CD4-positive, CD25-positive, alpha-beta regulatory T cell (primary cell): ENCODE measurements at regions not wholly inside any gene's neighbourhood (a gene's known extent, or its start where the extent isn't known, plus 50 kb on each side); places are given as distances from the start of the nearest gene placed in this dataset.

Experiments used
- ATAC-seq, 2 donors: fragments of 150-1000 bp; cut with Tn5 transposase; one replicate each; pipeline ENCODE4 v1.10.0; 2021; ENCODE audit warnings: low read depth in 2 of 2, moderate number of reproducible peaks in 2 of 2, moderate library complexity in 1 of 2
- DNase-seq, 3 donors: peaks; one replicate each; pipeline versions ENCODE4 v3.0.0 to v3.0.0-alpha.2; 2012 to 2022; ENCODE audit warnings: mixed read lengths in 1 of 3
- H3K27ac ChIP-seq: one replicate; pipeline ENCODE4 v1.7.0; 2013; ENCODE audit warnings: mild to moderate bottlenecking, low read length; ENCODE audit not compliant: insufficient read depth, poor library complexity, severe bottlenecking
- H3K27me3 ChIP-seq: one replicate; pipeline ENCODE4 v1.7.0; 2013; ENCODE audit warnings: low read length; ENCODE audit not compliant: control insufficient read depth, insufficient read depth
- H3K36me3 ChIP-seq: one replicate; pipeline ENCODE4 v1.7.0; 2013; ENCODE audit warnings: mild to moderate bottlenecking, low read length, moderate library complexity; ENCODE audit not compliant: control insufficient read depth, insufficient read depth
- H3K4me1 ChIP-seq: 2 replicates; pipeline ENCODE4 v1.7.0; 2013; ENCODE audit warnings: mild to moderate bottlenecking, low read length; ENCODE audit not compliant: insufficient read depth, control insufficient read depth, poor library complexity, severe bottlenecking
- H3K4me3 ChIP-seq: one replicate; pipeline ENCODE4 v1.7.0; 2013; ENCODE audit warnings: low read depth, mild to moderate bottlenecking, low read length, moderate library complexity
- H3K9me3 ChIP-seq, 2 experiments: 1 replicate in 1 of 2; 2 replicates in 1 of 2; pipeline ENCODE4 v1.7.0; 2013; ENCODE audit warnings: low read length in 2 of 2, mild to moderate bottlenecking in 1 of 2, moderate library complexity in 1 of 2; ENCODE audit not compliant: control insufficient read depth in 2 of 2
- H3K27ac Mint-ChIP-seq, 3 donors: one replicate each; pipeline ENCODE4 v1.8.0; 2020 to 2022; ENCODE audit warnings: mild to moderate bottlenecking in 3 of 3, mixed read lengths in 3 of 3, moderate library complexity in 2 of 3
- H3K27me3 Mint-ChIP-seq: one replicate; pipeline ENCODE4 v1.8.0; 2022; ENCODE audit warnings: mild to moderate bottlenecking, mixed read lengths
- H3K36me3 Mint-ChIP-seq: one replicate; pipeline ENCODE4 v1.8.0; 2020; ENCODE audit warnings: mixed read lengths
- H3K4me1 Mint-ChIP-seq, 4 donors: one replicate each; pipeline ENCODE4 v1.8.0; 2020 to 2022; ENCODE audit warnings: mixed read lengths in 4 of 4, mild to moderate bottlenecking in 1 of 4
- H3K4me3 Mint-ChIP-seq, 4 donors: one replicate each; pipeline ENCODE4 v1.8.0; 2020 to 2022; ENCODE audit warnings: mild to moderate bottlenecking in 4 of 4, mixed read lengths in 4 of 4, moderate library complexity in 3 of 4
- H3K9me3 Mint-ChIP-seq, 7 donors: one replicate each; pipeline ENCODE4 v1.8.0; 2020 to 2022; ENCODE audit warnings: mixed read lengths in 7 of 7, mild to moderate bottlenecking in 3 of 7, moderate library complexity in 2 of 7

- Histone ChIP-seq H3K27me3 (no peaks in the 10 kb centered on the region), H3K4me3 (no peak overlapping the region), H3K4me1 (no peaks in the 10 kb centered on the region), H3K36me3 (no peaks in the 10 kb centered on the region), H3K9me3 (no peaks in the 10 kb centered on the region), H3K27ac (no peak overlapping the region)
- no peaks in the 10 kb centered on the region for H3K36me3 Mint-ChIP-seq
- peaks cover 0 to 6% (median 0%) of the 10 kb centered on the region in 7 donors for H3K9me3 Mint-ChIP-seq
- peaks cover 0 to 6% (median 2%) of the 10 kb centered on the region in 4 donors for H3K4me1 Mint-ChIP-seq
- no peak overlapping the region for H3K4me3 Mint-ChIP-seq
- ATAC-seq = peak in 1 of 2 donors; percentile 19
- H3K27ac Mint-ChIP-seq = no peak overlapping the region
- H3K27me3 Mint-ChIP-seq = peaks cover 9% of the 10 kb centered on the region
- no peak for DNase-seq
These were observed 157.3 kb upstream of the PPP2R2D start for GRCh38 chr10:131743190-131744151.

- Histone ChIP-seq H3K27me3 (no peaks in the 10 kb centered on the region), H3K36me3 (no peaks in the 10 kb centered on the region), H3K4me3 (no peak overlapping the region), H3K27ac (no peak overlapping the region), H3K4me1 (no peaks in the 10 kb centered on the region), H3K9me3 (no peaks in the 10 kb centered on the region)
- H3K4me1 Mint-ChIP-seq = peaks cover 0 to 6% (median 4%) of the 10 kb centered on the region in 4 donors
- peaks cover 0 to 6% (median 0%) of the 10 kb centered on the region in 7 donors for H3K9me3 Mint-ChIP-seq
- no peak overlapping the region for H3K27ac Mint-ChIP-seq
- ATAC-seq = no peak
- H3K4me3 Mint-ChIP-seq = peak overlapping the region in 1 of 4 donors; percentile 34
- H3K27me3 Mint-ChIP-seq = peaks cover 9% of the 10 kb centered on the region
- DNase-seq = no peak
- H3K36me3 Mint-ChIP-seq = no peaks in the 10 kb centered on the region
These were observed 156.5 kb upstream of the PPP2R2D start for GRCh38 chr10:131744346-131744745.

GRCh38 chr10:131745591-131745990 lies 155.2 kb upstream of the PPP2R2D start:
- H3K9me3 ChIP-seq = no peaks in the 10 kb centered on the region
- H3K27ac Mint-ChIP-seq = no peak overlapping the region
- DNase-seq (no peak), ATAC-seq (no peak)
- no peaks in the 10 kb centered on the region for H3K36me3 ChIP-seq
- no peaks in the 10 kb centered on the region for H3K36me3 Mint-ChIP-seq
- H3K4me3 ChIP-seq = no peak overlapping the region
- peaks cover 9% of the 10 kb centered on the region for H3K27me3 Mint-ChIP-seq
- H3K4me1 Mint-ChIP-seq = peaks cover 0 to 6% (median 4%) of the 10 kb centered on the region in 4 donors
- no peaks in the 10 kb centered on the region for H3K27me3 ChIP-seq
- H3K4me1 ChIP-seq = no peaks in the 10 kb centered on the region
- no peak overlapping the region for H3K27ac ChIP-seq
- H3K4me3 Mint-ChIP-seq = no peak overlapping the region
- H3K9me3 Mint-ChIP-seq = no peaks in the 10 kb centered on the region

- peaks cover 0 to 6% (median 4%) of the 10 kb centered on the region in 4 donors for H3K4me1 Mint-ChIP-seq
- no peaks in the 10 kb centered on the region for H3K9me3 Mint-ChIP-seq
- Histone ChIP-seq H3K4me1 (no peaks in the 10 kb centered on the region), H3K27me3 (no peaks in the 10 kb centered on the region), H3K36me3 (no peaks in the 10 kb centered on the region), H3K27ac (no peak overlapping the region), H3K9me3 (no peaks in the 10 kb centered on the region), H3K4me3 (no peak overlapping the region)
- no peak for DNase-seq
- no peak overlapping the region for H3K27ac Mint-ChIP-seq
- no peak for ATAC-seq
- H3K27me3 Mint-ChIP-seq = peaks cover 9% of the 10 kb centered on the region
- H3K36me3 Mint-ChIP-seq = no peaks in the 10 kb centered on the region
- no peak overlapping the region for H3K4me3 Mint-ChIP-seq
These were observed 154.5 kb upstream of the PPP2R2D start for GRCh38 chr10:131746241-131746711.

GRCh38 chr10:131746785-131747184 lies 154.0 kb upstream of the PPP2R2D start:
- DNase-seq (no peak), ATAC-seq (no peak)
- H3K36me3 ChIP-seq = no peaks in the 10 kb centered on the region
- Mint-ChIP-seq H3K27ac (no peak overlapping the region), H3K4me1 (peaks cover 0 to 6% (median 4%) of the 10 kb centered on the region in 4 donors), H3K36me3 (no peaks in the 10 kb centered on the region), H3K4me3 (no peak overlapping the region), H3K27me3 (peaks cover 9% of the 10 kb centered on the region), H3K9me3 (no peaks in the 10 kb centered on the region)
- no peaks in the 10 kb centered on the region for H3K9me3 ChIP-seq
- H3K27ac ChIP-seq = no peak overlapping the region
- no peak overlapping the region for H3K4me3 ChIP-seq
- H3K4me1 ChIP-seq = no peaks in the 10 kb centered on the region
- no peaks in the 10 kb centered on the region for H3K27me3 ChIP-seq

- Mint-ChIP-seq H3K9me3 (no peaks in the 10 kb centered on the region), H3K4me1 (peaks cover 0 to 6% (median 4%) of the 10 kb centered on the region in 4 donors), H3K27ac (no peak overlapping the region), H3K27me3 (peaks cover 9% of the 10 kb centered on the region), H3K4me3 (no peak overlapping the region), H3K36me3 (no peaks in the 10 kb centered on the region)
- Histone ChIP-seq H3K36me3 (no peaks in the 10 kb centered on the region), H3K27ac (no peak overlapping the region), H3K4me1 (no peaks in the 10 kb centered on the region), H3K9me3 (no peaks in the 10 kb centered on the region), H3K4me3 (no peak overlapping the region), H3K27me3 (no peaks in the 10 kb centered on the region)
- ATAC-seq (no peak), DNase-seq (no peak)
These were observed 153.6 kb upstream of the PPP2R2D start for GRCh38 chr10:131747251-131747650.

GRCh38 chr10:131747791-131748190 lies 153.0 kb upstream of the PPP2R2D start:
- no peaks in the 10 kb centered on the region for H3K27me3 ChIP-seq
- H3K4me3 Mint-ChIP-seq = no peak overlapping the region
- H3K27ac Mint-ChIP-seq = no peak overlapping the region
- H3K27me3 Mint-ChIP-seq = peaks cover 9% of the 10 kb centered on the region
- no peaks in the 10 kb centered on the region for H3K4me1 ChIP-seq
- H3K9me3 Mint-ChIP-seq = no peaks in the 10 kb centered on the region
- no peak overlapping the region for H3K4me3 ChIP-seq
- DNase-seq (no peak), ATAC-seq (no peak)
- no peaks in the 10 kb centered on the region for H3K36me3 Mint-ChIP-seq
- H3K4me1 Mint-ChIP-seq = peaks cover 0 to 6% (median 4%) of the 10 kb centered on the region in 4 donors
- H3K27ac ChIP-seq = no peak overlapping the region
- H3K36me3 ChIP-seq = no peaks in the 10 kb centered on the region
- H3K9me3 ChIP-seq = no peaks in the 10 kb centered on the region
